ENCODE measurements at regions not wholly inside any gene's neighbourhood (a gene's known extent, or its start where the extent isn't known, plus 50 kb on each side); places are given as distances from the start of the nearest gene placed in this dataset.
"Not testable (repeated sequence)": the region's sequence is repeated elsewhere in the genome, so short reads cannot be mapped to it uniquely, and the experiment has no call there.

GRCh38 chr5:56763711-56764466, 51.5 kb upstream of the MAP3K1 start:
- DNase-seq, result no peak

- DNase-seq, result no peak
Observed at GRCh38 chr5:56763182-56763581, 52.2 kb upstream of the MAP3K1 start.

GRCh38 chr5:56761151-56761885, 54.0 kb upstream of the MAP3K1 start:
- no peak for DNase-seq

GRCh38 chr5:56760723-56761122, 54.6 kb upstream of the MAP3K1 start:
- no peak for DNase-seq

GRCh38 chr5:56759521-56760216, 55.7 kb upstream of the MAP3K1 start:
- no peak for DNase-seq

- no peak for DNase-seq
Observed at GRCh38 chr5:56757077-56757476, 58.3 kb upstream of the MAP3K1 start.

GRCh38 chr5:56755036-56755555, 60.3 kb upstream of the MAP3K1 start:
- DNase-seq, result no peak

GRCh38 chr5:56753588-56753987, 61.8 kb upstream of the MAP3K1 start:
- not testable (repeated sequence) for DNase-seq

- no peak for DNase-seq
Observed at GRCh38 chr5:56751572-56752313, 63.6 kb upstream of the MAP3K1 start.

GRCh38 chr5:56749842-56750241, 65.5 kb upstream of the MAP3K1 start:
- DNase-seq, result no peak

GRCh38 chr5:56746553-56747339, 68.6 kb upstream of the MAP3K1 start:
- no peak for DNase-seq

GRCh38 chr5:56745864-56746263, 69.5 kb upstream of the MAP3K1 start:
- no peak for DNase-seq

- DNase-seq, result no peak
Observed at GRCh38 chr5:56740868-56741267, 74.5 kb upstream of the MAP3K1 start.

- no peak for DNase-seq
Observed at GRCh38 chr5:56739990-56740389, 75.4 kb upstream of the MAP3K1 start.

- no peak for DNase-seq
Observed at GRCh38 chr5:56737951-56738606, 77.3 kb upstream of the MAP3K1 start.

- no peak for DNase-seq
Observed at GRCh38 chr5:56737002-56737621, 78.2 kb upstream of the MAP3K1 start.

- peak in 12 of 58 donors; percentile 0 to 33 (median 4) for DNase-seq
Observed at GRCh38 chr5:56735849-56736641, 79.3 kb upstream of the MAP3K1 start.

GRCh38 chr5:56734091-56734694, 81.2 kb upstream of the MAP3K1 start:
- DNase-seq, result no peak

Measured in anterior cingulate cortex (tissue), 58 donors.